Renal cortical epithelial cell (primary cell): ENCODE measurements at regions not wholly inside any gene's neighbourhood (a gene's known extent, or its start where the extent isn't known, plus 50 kb on each side); places are given as distances from the start of the nearest gene placed in this dataset.

Experiments
- DNase-seq: peaks from one replicate; pipeline ENCODE4 v3.0.0-alpha.2; 2011; ENCODE audit warnings: low read depth

- no peak for DNase-seq
Observed at GRCh38 chr2:217339753-217340152, 479.9 kb upstream of the TNP1 start.

- DNase-seq: peak; percentile 46
Observed at GRCh38 chr2:217338306-217338916, 478.5 kb upstream of the TNP1 start.

- no peak for DNase-seq
Observed at GRCh38 chr2:217337771-217338170, 477.9 kb upstream of the TNP1 start.

GRCh38 chr2:217336694-217337093 is 476.8 kb upstream of the TNP1 start:
- no peak for DNase-seq

GRCh38 chr2:217335341-217335966 is 475.6 kb upstream of the TNP1 start:
- peak; percentile 87 for DNase-seq

GRCh38 chr2:217334561-217334960 is 474.7 kb upstream of the TNP1 start:
- DNase-seq: no peak

GRCh38 chr2:217332866-217333265 is 473.0 kb upstream of the TNP1 start:
- DNase-seq: no peak

GRCh38 chr2:217332417-217332791 is 472.5 kb upstream of the TNP1 start:
- DNase-seq: no peak

- peak; percentile 99 for DNase-seq
Observed at GRCh38 chr2:217331523-217332416, 471.9 kb upstream of the TNP1 start.

- no peak for DNase-seq
Observed at GRCh38 chr2:217330647-217331046, 470.8 kb upstream of the TNP1 start.

- DNase-seq: no peak
Observed at GRCh38 chr2:217329023-217329431, 469.2 kb upstream of the TNP1 start.

- no peak for DNase-seq
Observed at GRCh38 chr2:217328622-217328978, 468.7 kb upstream of the TNP1 start.

- peak; percentile 11 for DNase-seq
Observed at GRCh38 chr2:217327953-217328621, 468.2 kb upstream of the TNP1 start.

GRCh38 chr2:217326238-217327022 is 466.6 kb upstream of the TNP1 start:
- DNase-seq: peak; percentile 62

GRCh38 chr2:217325816-217326215 is 466.0 kb upstream of the TNP1 start:
- no peak for DNase-seq

GRCh38 chr2:217325251-217325650 is 465.4 kb upstream of the TNP1 start:
- peak; percentile 68 for DNase-seq

GRCh38 chr2:217316743-217317142 is 456.9 kb upstream of the TNP1 start:
- DNase-seq: no peak

GRCh38 chr2:217314021-217314460 is 454.2 kb upstream of the TNP1 start:
- no peak for DNase-seq

GRCh38 chr2:217313386-217313785 is 453.5 kb upstream of the TNP1 start:
- DNase-seq: no peak

- no peak for DNase-seq
Observed at GRCh38 chr2:217309056-217309455, 449.2 kb upstream of the TNP1 start.

- DNase-seq: no peak
Observed at GRCh38 chr2:217307023-217307422, 447.2 kb upstream of the TNP1 start.

GRCh38 chr2:217305882-217306281 is 446.0 kb upstream of the TNP1 start:
- no peak for DNase-seq
